C4-2B (cell line): ENCODE measurements at regions not wholly inside any gene's neighbourhood (a gene's known extent, or its start where the extent isn't known, plus 50 kb on each side); places are given as distances from the start of the nearest gene placed in this dataset.

ENCODE experiments used
- H3K27ac ChIP-seq: fragments of 450-650 bp; 2 replicates; pipeline ENCODE4 v1.5.1; 2017
- ZFX ChIP-seq: fragments of 450-650 bp; IDR thresholded peaks from 2 replicates; pipeline ENCODE4 v1.6.1; 2017
- TF ChIP-seq, protein P1 (sequence below): fragments of 450-650 bp; conservative IDR thresholded peaks from 2 replicates; pipeline ENCODE4 v1.5.1; 2017; ENCODE audit warnings: mild to moderate bottlenecking

- TF ChIP-seq ZFX = no peak
- H3K27ac ChIP-seq = no peak overlapping the region
These were observed 113.6 kb upstream of the TMPRSS2 start for GRCh38 chr21:41621513-41621912.

GRCh38 chr21:41620982-41621381 is 113.0 kb upstream of the TMPRSS2 start:
- no peak for TF ChIP-seq ZFX
- TF ChIP-seq, protein P1, sequence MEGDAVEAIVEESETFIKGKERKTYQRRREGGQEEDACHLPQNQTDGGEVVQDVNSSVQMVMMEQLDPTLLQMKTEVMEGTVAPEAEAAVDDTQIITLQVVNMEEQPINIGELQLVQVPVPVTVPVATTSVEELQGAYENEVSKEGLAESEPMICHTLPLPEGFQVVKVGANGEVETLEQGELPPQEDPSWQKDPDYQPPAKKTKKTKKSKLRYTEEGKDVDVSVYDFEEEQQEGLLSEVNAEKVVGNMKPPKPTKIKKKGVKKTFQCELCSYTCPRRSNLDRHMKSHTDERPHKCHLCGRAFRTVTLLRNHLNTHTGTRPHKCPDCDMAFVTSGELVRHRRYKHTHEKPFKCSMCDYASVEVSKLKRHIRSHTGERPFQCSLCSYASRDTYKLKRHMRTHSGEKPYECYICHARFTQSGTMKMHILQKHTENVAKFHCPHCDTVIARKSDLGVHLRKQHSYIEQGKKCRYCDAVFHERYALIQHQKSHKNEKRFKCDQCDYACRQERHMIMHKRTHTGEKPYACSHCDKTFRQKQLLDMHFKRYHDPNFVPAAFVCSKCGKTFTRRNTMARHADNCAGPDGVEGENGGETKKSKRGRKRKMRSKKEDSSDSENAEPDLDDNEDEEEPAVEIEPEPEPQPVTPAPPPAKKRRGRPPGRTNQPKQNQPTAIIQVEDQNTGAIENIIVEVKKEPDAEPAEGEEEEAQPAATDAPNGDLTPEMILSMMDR = no peak
- H3K27ac ChIP-seq = no peak overlapping the region

DNA sequence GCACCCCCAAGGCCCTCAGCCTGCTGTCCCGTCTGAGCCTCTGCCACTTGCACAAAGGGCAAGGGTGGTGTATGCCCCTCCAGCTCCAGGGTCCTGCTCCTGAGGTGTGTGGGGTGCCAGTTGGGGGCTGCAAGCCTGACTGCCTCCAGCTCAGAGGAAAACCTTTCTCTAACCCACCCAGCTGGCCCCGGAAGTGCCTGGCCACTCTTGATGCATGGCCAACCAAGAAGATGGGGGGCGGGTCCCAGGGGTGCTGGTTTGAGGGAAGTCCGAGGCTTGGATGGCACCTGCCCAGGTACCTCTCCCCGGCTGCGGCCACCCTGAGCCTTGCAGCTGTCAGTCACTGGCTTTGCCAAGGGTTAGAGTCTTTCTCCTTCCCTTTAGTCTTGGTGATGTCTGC is 112.6 kb upstream of the TMPRSS2 start:
- TF ChIP-seq, protein P1 = no peak
- TF ChIP-seq ZFX = no peak
- H3K27ac ChIP-seq = no peak overlapping the region

DNA sequence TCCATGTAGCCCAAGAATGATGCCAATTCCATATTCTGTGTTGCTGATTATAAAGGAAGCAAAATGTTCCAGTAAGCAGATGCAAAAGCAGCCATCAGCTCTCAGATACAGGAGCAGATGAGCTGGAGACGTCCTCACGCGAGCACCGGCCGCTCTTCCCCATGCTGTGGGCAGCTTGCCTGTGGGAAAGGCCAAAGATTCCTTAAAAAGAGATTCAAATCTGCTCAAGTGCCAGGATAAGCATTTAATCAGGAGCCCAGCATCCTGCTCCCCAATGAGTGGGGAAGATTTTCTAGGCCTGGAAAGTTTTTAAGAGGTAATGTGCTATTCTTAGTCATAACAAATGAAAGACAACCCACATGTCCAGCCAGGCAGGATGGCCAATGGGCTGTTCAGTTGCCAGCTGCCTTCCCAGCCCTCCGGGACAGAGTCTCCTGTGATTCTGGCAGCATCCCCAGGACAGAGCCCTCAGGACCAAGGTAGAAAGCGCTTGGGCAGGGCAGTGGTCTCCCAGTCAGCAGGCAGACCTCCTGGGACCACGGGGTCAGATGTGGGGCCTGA is 108.2 kb upstream of the TMPRSS2 start:
- TF ChIP-seq, protein P1 = no peak
- TF ChIP-seq ZFX = no peak
- H3K27ac ChIP-seq = no peak overlapping the region

DNA sequence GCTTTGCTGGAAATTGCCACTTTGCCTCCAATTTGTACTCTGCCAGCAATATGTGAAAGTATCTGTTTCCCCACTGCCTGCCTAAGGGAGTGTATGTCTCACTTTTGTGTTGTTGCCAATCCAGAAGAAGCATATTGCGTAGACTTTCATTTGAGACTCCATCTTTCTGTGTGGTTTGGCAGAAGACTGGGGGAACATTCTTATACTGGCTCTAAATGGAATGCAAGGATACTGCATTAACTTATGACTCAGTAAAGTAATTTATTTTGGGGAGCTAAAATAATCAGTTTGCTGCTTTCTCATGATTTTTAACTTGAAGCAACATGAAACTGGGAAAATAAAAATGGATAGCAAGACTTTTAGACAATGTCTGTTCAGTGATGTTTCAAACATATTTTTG is 107.7 kb upstream of the TMPRSS2 start:
- H3K27ac ChIP-seq = no peak overlapping the region
- TF ChIP-seq ZFX = no peak
- TF ChIP-seq, protein P1 = no peak

DNA sequence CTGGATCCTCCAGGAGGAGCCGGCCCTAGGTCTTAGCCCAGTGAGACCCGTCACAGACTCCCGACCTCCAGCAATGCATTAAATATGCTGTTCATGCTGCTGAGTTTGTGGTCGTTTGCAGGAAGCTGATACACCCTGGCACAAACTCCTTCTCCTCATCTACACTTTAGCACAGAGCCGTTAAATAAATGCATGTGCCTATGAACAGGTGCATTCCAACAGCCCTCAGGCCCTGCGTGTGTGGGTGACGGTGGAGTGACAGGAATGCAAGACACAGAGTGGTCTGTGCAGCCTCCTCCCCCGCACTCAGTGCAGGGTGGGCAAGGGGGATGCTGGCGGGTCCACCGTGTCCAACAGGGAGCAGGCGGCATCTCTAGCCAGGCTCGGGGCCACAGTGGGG is 106.6 kb upstream of the TMPRSS2 start:
- H3K27ac ChIP-seq = no peak overlapping the region
- TF ChIP-seq, protein P1 = no peak
- no peak for TF ChIP-seq ZFX

DNA sequence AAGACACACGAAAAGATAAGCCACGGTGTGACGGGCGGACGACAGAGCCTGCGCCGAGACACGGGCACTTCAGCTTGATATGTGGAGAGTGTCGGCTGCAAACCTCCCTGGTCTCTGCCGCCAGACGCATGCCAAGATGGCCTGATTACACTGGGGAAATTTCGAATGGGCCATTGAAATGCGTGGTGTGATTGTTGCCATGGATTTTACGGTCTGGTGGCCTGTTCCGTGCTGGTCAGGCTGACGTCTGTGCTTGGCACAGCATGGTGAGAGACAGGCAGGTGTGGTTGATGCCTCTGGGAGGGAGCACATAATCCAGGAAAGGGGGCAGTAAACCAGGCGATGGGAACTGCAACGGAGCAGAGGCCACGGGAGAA is 105.6 kb upstream of the TMPRSS2 start:
- H3K27ac ChIP-seq = no peak overlapping the region
- TF ChIP-seq ZFX = no peak
- TF ChIP-seq, protein P1 = no peak

DNA sequence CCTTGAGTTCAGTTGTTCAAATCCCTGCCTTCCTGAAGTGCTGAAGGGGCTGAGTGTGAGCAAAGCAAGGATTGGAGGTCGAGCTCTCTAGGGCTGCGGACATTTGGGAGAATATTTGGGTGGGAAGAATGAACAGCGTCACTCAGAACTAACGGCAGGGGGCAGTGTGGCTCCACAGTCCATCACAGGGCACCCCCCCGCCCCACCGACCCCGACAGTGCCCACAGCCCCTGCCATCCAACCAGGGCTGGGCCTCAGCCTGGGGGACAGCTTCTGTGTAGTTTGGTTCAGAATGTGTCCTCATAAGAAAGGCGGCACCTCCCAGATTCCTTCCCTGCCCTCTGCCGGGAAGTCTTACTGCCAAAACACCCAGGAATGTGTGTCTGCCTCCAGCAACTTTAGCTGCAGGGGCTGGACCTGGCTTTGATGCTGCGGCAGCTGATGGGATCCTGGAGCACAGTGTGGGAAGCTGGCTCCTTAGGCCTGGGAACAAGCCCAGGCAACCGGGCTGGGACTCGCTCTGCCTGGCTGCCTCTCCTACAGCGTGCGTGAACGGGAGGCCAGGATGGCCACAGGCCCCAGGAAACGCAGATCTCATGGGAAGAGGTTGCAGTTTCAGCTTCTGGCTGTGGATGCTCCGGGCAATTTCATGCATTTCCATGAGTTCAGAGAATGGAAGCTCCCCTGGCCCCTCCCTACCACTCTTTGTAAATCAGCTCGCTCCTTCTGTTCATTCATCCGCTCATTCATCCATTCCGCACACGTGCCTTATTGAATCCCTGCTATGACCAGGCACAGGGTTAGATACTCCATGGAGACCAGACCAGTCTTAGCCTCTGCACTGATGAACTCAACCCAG is 104.9 kb upstream of the TMPRSS2 start:
- TF ChIP-seq, protein P1 = peak; percentile 88
- no peak for TF ChIP-seq ZFX
- H3K27ac ChIP-seq = peak overlapping the region; percentile 34; the same call in 1 of the 2 replicates
